ENCODE measurements at regions not wholly inside any gene's neighbourhood (a gene's known extent, or its start where the extent isn't known, plus 50 kb on each side); places are given as distances from the start of the nearest gene placed in this dataset.

- no peaks in the 10 kb centered on the region for H3K9me3 Mint-ChIP-seq
- H3K27me3 Mint-ChIP-seq (ENCODE audit: low read depth), result no peaks in the 10 kb centered on the region
- H3K4me1 Mint-ChIP-seq (ENCODE audit: low read depth), result no peaks in the 10 kb centered on the region
- no peak overlapping the region for H3K4me3 Mint-ChIP-seq
- H3K36me3 Mint-ChIP-seq (ENCODE audit: low read depth), result no peaks in the 10 kb centered on the region
- no peak for DNase-seq (ENCODE audit: low spot score)
- H3K27ac Mint-ChIP-seq, result no peak overlapping the region
Measured at GRCh38 chr12:84689638-84690037, 223.0 kb downstream of the SLC6A15 start.

- H3K4me3 Mint-ChIP-seq, result no peak overlapping the region
- DNase-seq (ENCODE audit: low spot score), result no peak
- no peaks in the 10 kb centered on the region for H3K9me3 Mint-ChIP-seq
- no peak overlapping the region for H3K27ac Mint-ChIP-seq
- H3K27me3 Mint-ChIP-seq (ENCODE audit: low read depth), result no peaks in the 10 kb centered on the region
- H3K4me1 Mint-ChIP-seq (ENCODE audit: low read depth), result no peaks in the 10 kb centered on the region
- H3K36me3 Mint-ChIP-seq (ENCODE audit: low read depth), result no peaks in the 10 kb centered on the region
Measured at GRCh38 chr12:84685379-84685778, 227.2 kb downstream of the SLC6A15 start.

GRCh38 chr12:84676787-84677186 lies 235.8 kb downstream of the SLC6A15 start:
- no peak for DNase-seq (ENCODE audit: low spot score)

GRCh38 chr12:84661786-84662185 lies 250.8 kb downstream of the SLC6A15 start:
- Mint-ChIP-seq H3K9me3 (no peaks in the 10 kb centered on the region), H3K36me3 (ENCODE audit: low read depth) (no peaks in the 10 kb centered on the region), H3K27ac (no peak overlapping the region), H3K4me3 (no peak overlapping the region), H3K4me1 (ENCODE audit: low read depth) (no peaks in the 10 kb centered on the region), H3K27me3 (ENCODE audit: low read depth) (no peaks in the 10 kb centered on the region)
- DNase-seq (ENCODE audit: low spot score), result no peak

More at GRCh38 chr12:84676787-84677186, 235.8 kb downstream of the SLC6A15 start:
- Mint-ChIP-seq H3K27me3 (ENCODE audit: low read depth) (no peaks in the 10 kb centered on the region), H3K4me3 (no peak overlapping the region), H3K36me3 (ENCODE audit: low read depth) (no peaks in the 10 kb centered on the region), H3K27ac (no peak overlapping the region), H3K9me3 (no peaks in the 10 kb centered on the region), H3K4me1 (ENCODE audit: low read depth) (no peaks in the 10 kb centered on the region)

GRCh38 chr12:84660139-84660538 lies 252.5 kb downstream of the SLC6A15 start:
- no peaks in the 10 kb centered on the region for H3K36me3 Mint-ChIP-seq (ENCODE audit: low read depth)
- H3K4me1 Mint-ChIP-seq (ENCODE audit: low read depth), result no peaks in the 10 kb centered on the region
- H3K27me3 Mint-ChIP-seq (ENCODE audit: low read depth), result no peaks in the 10 kb centered on the region
- no peak overlapping the region for H3K27ac Mint-ChIP-seq
- no peaks in the 10 kb centered on the region for H3K9me3 Mint-ChIP-seq
- H3K4me3 Mint-ChIP-seq, result no peak overlapping the region
- no peak for DNase-seq (ENCODE audit: low spot score)

GRCh38 chr12:84658877-84659276 lies 253.7 kb downstream of the SLC6A15 start:
- no peaks in the 10 kb centered on the region for H3K27me3 Mint-ChIP-seq (ENCODE audit: low read depth)
- no peaks in the 10 kb centered on the region for H3K36me3 Mint-ChIP-seq (ENCODE audit: low read depth)
- no peak overlapping the region for H3K27ac Mint-ChIP-seq
- no peak overlapping the region for H3K4me3 Mint-ChIP-seq
- H3K9me3 Mint-ChIP-seq, result no peaks in the 10 kb centered on the region
- no peak for DNase-seq (ENCODE audit: low spot score)
- H3K4me1 Mint-ChIP-seq (ENCODE audit: low read depth), result no peaks in the 10 kb centered on the region

GRCh38 chr12:84656705-84657104 lies 255.9 kb downstream of the SLC6A15 start:
- no peak overlapping the region for H3K4me3 Mint-ChIP-seq
- no peaks in the 10 kb centered on the region for H3K36me3 Mint-ChIP-seq (ENCODE audit: low read depth)
- no peaks in the 10 kb centered on the region for H3K9me3 Mint-ChIP-seq

GRCh38 chr12:84653482-84653881 lies 259.1 kb downstream of the SLC6A15 start:
- no peaks in the 10 kb centered on the region for H3K36me3 Mint-ChIP-seq (ENCODE audit: low read depth)
- no peaks in the 10 kb centered on the region for H3K4me1 Mint-ChIP-seq (ENCODE audit: low read depth)
- no peak for DNase-seq (ENCODE audit: low spot score)
- no peaks in the 10 kb centered on the region for H3K27me3 Mint-ChIP-seq (ENCODE audit: low read depth)
- no peaks in the 10 kb centered on the region for H3K9me3 Mint-ChIP-seq
- no peak overlapping the region for H3K27ac Mint-ChIP-seq
- no peak overlapping the region for H3K4me3 Mint-ChIP-seq

More at GRCh38 chr12:84656705-84657104, 255.9 kb downstream of the SLC6A15 start:
- no peaks in the 10 kb centered on the region for H3K4me1 Mint-ChIP-seq (ENCODE audit: low read depth)
- no peaks in the 10 kb centered on the region for H3K27me3 Mint-ChIP-seq (ENCODE audit: low read depth)
- H3K27ac Mint-ChIP-seq, result no peak overlapping the region
- no peak for DNase-seq (ENCODE audit: low spot score)

GRCh38 chr12:84648425-84648824 lies 264.2 kb downstream of the SLC6A15 start:
- Mint-ChIP-seq H3K9me3 (no peaks in the 10 kb centered on the region), H3K4me3 (no peak overlapping the region), H3K27me3 (ENCODE audit: low read depth) (no peaks in the 10 kb centered on the region), H3K4me1 (ENCODE audit: low read depth) (no peaks in the 10 kb centered on the region), H3K27ac (no peak overlapping the region), H3K36me3 (ENCODE audit: low read depth) (no peaks in the 10 kb centered on the region)
- DNase-seq (ENCODE audit: low spot score), result no peak

GRCh38 chr12:84644908-84645307 lies 267.7 kb downstream of the SLC6A15 start:
- DNase-seq (ENCODE audit: low spot score), result no peak
- Mint-ChIP-seq H3K27ac (no peak overlapping the region), H3K27me3 (ENCODE audit: low read depth) (no peaks in the 10 kb centered on the region), H3K4me3 (no peak overlapping the region), H3K36me3 (ENCODE audit: low read depth) (no peaks in the 10 kb centered on the region), H3K4me1 (ENCODE audit: low read depth) (no peaks in the 10 kb centered on the region), H3K9me3 (no peaks in the 10 kb centered on the region)

GRCh38 chr12:84643993-84644392 lies 268.6 kb downstream of the SLC6A15 start:
- H3K27me3 Mint-ChIP-seq (ENCODE audit: low read depth), result no peaks in the 10 kb centered on the region
- no peak for DNase-seq (ENCODE audit: low spot score)
- no peak overlapping the region for H3K4me3 Mint-ChIP-seq
- no peaks in the 10 kb centered on the region for H3K36me3 Mint-ChIP-seq (ENCODE audit: low read depth)
- no peak overlapping the region for H3K27ac Mint-ChIP-seq
- H3K4me1 Mint-ChIP-seq (ENCODE audit: low read depth), result no peaks in the 10 kb centered on the region
- H3K9me3 Mint-ChIP-seq, result no peaks in the 10 kb centered on the region

GRCh38 chr12:84641940-84642545 lies 270.6 kb downstream of the SLC6A15 start:
- Mint-ChIP-seq H3K4me3 (no peak overlapping the region), H3K27ac (no peak overlapping the region), H3K36me3 (ENCODE audit: low read depth) (no peaks in the 10 kb centered on the region), H3K9me3 (no peaks in the 10 kb centered on the region), H3K27me3 (ENCODE audit: low read depth) (no peaks in the 10 kb centered on the region), H3K4me1 (ENCODE audit: low read depth) (no peaks in the 10 kb centered on the region)
- DNase-seq (ENCODE audit: low spot score), result no peak

GRCh38 chr12:84638811-84639368 lies 273.7 kb downstream of the SLC6A15 start:
- no peaks in the 10 kb centered on the region for H3K36me3 Mint-ChIP-seq (ENCODE audit: low read depth)
- H3K9me3 Mint-ChIP-seq, result no peaks in the 10 kb centered on the region
- H3K27ac Mint-ChIP-seq, result no peak overlapping the region
- no peak overlapping the region for H3K4me3 Mint-ChIP-seq
- no peaks in the 10 kb centered on the region for H3K4me1 Mint-ChIP-seq (ENCODE audit: low read depth)
- H3K27me3 Mint-ChIP-seq (ENCODE audit: low read depth), result no peaks in the 10 kb centered on the region
- DNase-seq (ENCODE audit: low spot score), result no peak

GRCh38 chr12:84637926-84638325 lies 274.7 kb downstream of the SLC6A15 start:
- Mint-ChIP-seq H3K4me1 (ENCODE audit: low read depth) (no peaks in the 10 kb centered on the region), H3K36me3 (ENCODE audit: low read depth) (no peaks in the 10 kb centered on the region), H3K27ac (no peak overlapping the region), H3K9me3 (no peaks in the 10 kb centered on the region), H3K4me3 (no peak overlapping the region), H3K27me3 (ENCODE audit: low read depth) (no peaks in the 10 kb centered on the region)
- no peak for DNase-seq (ENCODE audit: low spot score)

GRCh38 chr12:84636801-84637290 lies 275.8 kb downstream of the SLC6A15 start:
- no peaks in the 10 kb centered on the region for H3K27me3 Mint-ChIP-seq (ENCODE audit: low read depth)
- DNase-seq (ENCODE audit: low spot score), result no peak
- H3K27ac Mint-ChIP-seq, result no peak overlapping the region
- H3K4me1 Mint-ChIP-seq (ENCODE audit: low read depth), result no peaks in the 10 kb centered on the region
- no peaks in the 10 kb centered on the region for H3K36me3 Mint-ChIP-seq (ENCODE audit: low read depth)
- no peaks in the 10 kb centered on the region for H3K9me3 Mint-ChIP-seq
- no peak overlapping the region for H3K4me3 Mint-ChIP-seq
